Activated CD8-positive, alpha-beta memory T cell treated with anti-CD3 and anti-CD28 coated beads, Interleukin-2, amount 10 ng/mL, durations not matched to agents 7 days and 5 days (primary cell): ENCODE measurements at regions not wholly inside any gene's neighbourhood (a gene's known extent, or its start where the extent isn't known, plus 50 kb on each side); places are given as distances from the start of the nearest gene placed in this dataset.
A peak's percentile ranks its signal among the peaks of the same experiment; 100 is the strongest.

Experiments used
- ATAC-seq: fragments of 150-1000 bp; cut with Tn5 transposase; one replicate; pipeline ENCODE4 v1.10.0; 2021; ENCODE audit warnings: moderate library complexity
- CTCF ChIA-PET: fragments of 350-600 bp; sonication (Branson Sonifier 250); formaldehyde crosslinking; loops from one replicate; lab custom pipeline; 2021; ENCODE audit warnings: antibody characterized with exemption; lab: Charles Lee
- DNase-seq: peaks from one replicate; pipeline ENCODE4 v3.0.0-alpha.2; 2020
- H3K27ac Mint-ChIP-seq: one replicate; pipeline ENCODE4 v1.8.0; 2021; ENCODE audit warnings: mild to moderate bottlenecking, mixed read lengths
- H3K27me3 Mint-ChIP-seq: one replicate; pipeline ENCODE4 v1.8.0; 2021; ENCODE audit warnings: mixed read lengths
- H3K36me3 Mint-ChIP-seq: one replicate; pipeline ENCODE4 v1.8.0; 2021; ENCODE audit warnings: mild to moderate bottlenecking, mixed read lengths
- H3K4me1 Mint-ChIP-seq: one replicate; pipeline ENCODE4 v1.8.0; 2021; ENCODE audit warnings: mixed read lengths
- H3K4me3 Mint-ChIP-seq: one replicate; pipeline ENCODE4 v1.8.0; 2021; ENCODE audit warnings: mild to moderate bottlenecking, moderate library complexity, mixed read lengths
- H3K9me3 Mint-ChIP-seq: one replicate; pipeline ENCODE4 v1.8.0; 2022; ENCODE audit warnings: low read depth, mixed read lengths

DNA sequence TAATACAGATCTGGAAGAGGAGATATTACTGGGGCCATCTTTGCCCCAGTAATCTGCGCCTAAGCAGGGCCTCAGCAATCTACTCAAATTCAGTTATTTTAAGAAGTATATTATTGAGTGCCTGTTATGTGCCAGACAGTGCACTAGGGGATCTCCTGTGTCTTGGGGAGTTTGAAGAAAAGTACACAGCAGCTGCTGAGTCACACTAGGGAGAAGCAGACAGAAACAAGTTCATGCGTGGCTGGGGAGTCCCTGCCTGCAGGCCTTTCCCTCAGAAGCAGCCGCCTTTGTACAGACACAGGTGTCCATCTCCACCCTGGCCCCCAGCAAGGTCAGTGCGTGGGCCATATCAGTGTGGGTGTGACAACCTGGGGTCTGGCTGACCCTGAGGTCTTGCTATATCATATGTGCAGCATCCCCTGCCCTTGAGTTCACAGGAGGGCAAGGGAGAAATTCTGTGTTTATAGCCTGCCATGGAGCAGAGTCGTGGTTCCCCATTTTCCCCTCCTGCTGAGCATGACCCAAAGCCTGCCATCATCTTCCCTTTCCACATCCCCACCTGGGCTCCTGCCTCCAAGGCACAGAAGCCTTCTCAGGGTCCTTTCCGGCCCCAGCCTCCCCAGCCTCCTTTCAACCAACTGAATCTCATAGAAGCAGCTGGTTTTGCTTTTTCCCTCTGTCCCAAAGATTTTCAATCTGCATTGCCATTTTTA lies 229.9 kb upstream of the SDK2 start:
- Mint-ChIP-seq H3K4me1 (no peaks in the 10 kb centered on the region), H3K9me3 (no peaks in the 10 kb centered on the region), H3K4me3 (no peak overlapping the region), H3K36me3 (no peaks in the 10 kb centered on the region), H3K27me3 (no peaks in the 10 kb centered on the region), H3K27ac (no peak overlapping the region)
- CTCF ChIA-PET = no interaction called here
- ATAC-seq = no peak
- DNase-seq = no peak

DNA sequence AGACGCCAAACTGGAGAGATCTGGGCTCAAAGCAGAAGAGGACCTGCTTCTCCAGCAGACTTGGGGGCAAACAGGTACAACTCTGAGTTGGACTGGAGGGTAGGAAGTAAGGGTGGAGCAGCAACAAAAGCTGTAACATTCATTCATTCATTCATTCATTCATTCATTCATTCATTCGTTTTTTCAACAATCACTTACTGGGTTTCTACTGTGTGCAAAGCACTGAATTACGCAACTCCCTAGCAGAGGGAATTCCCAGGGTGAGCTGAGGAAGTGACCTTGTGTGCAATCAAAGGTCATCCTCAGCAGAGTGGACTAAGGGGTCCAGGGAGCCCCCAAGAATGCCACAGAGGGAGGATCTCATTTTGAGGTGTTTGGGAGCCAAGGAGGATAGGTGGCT lies 231.1 kb upstream of the SDK2 start:
- Mint-ChIP-seq H3K4me1 (no peaks in the 10 kb centered on the region), H3K4me3 (no peak overlapping the region), H3K9me3 (no peaks in the 10 kb centered on the region), H3K36me3 (no peaks in the 10 kb centered on the region), H3K27me3 (no peaks in the 10 kb centered on the region), H3K27ac (no peak overlapping the region)
- CTCF ChIA-PET = no interaction called here
- no peak for ATAC-seq
- DNase-seq = no peak

DNA sequence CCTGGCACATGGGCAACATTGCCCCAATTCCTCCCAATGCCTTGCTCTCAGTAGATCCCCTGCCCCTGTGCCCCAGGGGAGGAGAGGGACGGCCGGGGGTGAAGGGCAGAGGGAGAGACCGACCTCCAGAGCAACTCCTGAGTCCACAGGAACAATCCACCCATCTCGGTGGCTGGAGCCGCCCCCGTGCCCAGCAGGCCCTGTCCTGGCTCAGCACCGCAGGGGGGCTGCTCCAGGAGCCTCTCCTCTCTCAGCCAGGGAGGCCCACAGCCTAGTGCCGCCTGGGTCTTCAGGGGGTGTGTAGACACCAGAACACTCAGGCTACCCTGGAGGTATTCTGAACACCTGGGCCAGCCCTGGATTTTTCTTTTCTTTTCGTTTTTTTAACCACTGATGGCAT lies 233.7 kb upstream of the SDK2 start:
- H3K27me3 Mint-ChIP-seq = no peaks in the 10 kb centered on the region
- no peak overlapping the region for H3K27ac Mint-ChIP-seq
- H3K36me3 Mint-ChIP-seq = no peaks in the 10 kb centered on the region
- no peak overlapping the region for H3K4me3 Mint-ChIP-seq
- no peak for ATAC-seq
- H3K4me1 Mint-ChIP-seq = no peaks in the 10 kb centered on the region
- no peak for DNase-seq
- H3K9me3 Mint-ChIP-seq = no peaks in the 10 kb centered on the region
- CTCF ChIA-PET = no interaction called here

DNA sequence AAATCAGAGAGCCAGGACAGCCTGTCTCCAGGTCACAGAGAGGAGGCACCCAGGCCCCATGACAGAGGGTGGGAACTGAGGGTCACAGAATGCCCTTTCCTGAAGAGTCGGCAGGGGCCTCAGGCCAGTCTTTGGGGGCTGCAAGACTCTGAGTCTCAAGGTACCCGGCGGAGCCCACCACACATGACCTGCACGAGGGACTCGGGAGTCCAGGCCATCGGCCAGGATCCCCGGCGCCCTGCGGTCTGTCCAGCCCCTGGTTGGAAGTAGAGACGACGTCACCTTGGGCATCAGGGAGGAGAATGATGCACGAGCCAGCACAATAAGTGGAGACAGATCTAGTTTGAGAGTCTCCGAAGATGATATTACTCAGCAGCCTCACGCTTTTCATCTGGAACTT lies 234.7 kb upstream of the SDK2 start:
- CTCF ChIA-PET = no interaction called here
- no peaks in the 10 kb centered on the region for H3K36me3 Mint-ChIP-seq
- no peak overlapping the region for H3K27ac Mint-ChIP-seq
- H3K4me3 Mint-ChIP-seq = no peak overlapping the region
- H3K4me1 Mint-ChIP-seq = no peaks in the 10 kb centered on the region
- ATAC-seq (no peak), DNase-seq (no peak)
- no peaks in the 10 kb centered on the region for H3K9me3 Mint-ChIP-seq
- no peaks in the 10 kb centered on the region for H3K27me3 Mint-ChIP-seq

DNA sequence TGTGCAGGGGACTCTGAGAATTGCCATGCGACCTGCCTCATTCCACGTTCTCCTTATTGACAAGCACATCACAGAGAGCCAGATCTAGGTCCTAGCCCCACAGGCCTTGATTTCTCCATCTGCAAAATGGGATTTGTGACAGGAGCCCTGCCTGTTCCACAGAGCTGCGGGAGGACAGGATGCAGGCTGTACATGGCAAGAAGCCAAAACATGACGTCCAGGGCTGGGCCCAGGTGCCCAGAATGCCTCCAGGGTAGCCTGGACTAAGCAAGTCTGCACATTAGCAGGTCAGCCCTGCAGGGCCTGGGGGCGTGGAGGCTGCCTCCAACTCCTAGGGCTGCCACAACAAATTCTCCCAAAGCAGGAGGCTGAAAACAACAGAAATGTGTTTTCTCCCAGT lies 235.7 kb upstream of the SDK2 start:
- CTCF ChIA-PET = no interaction called here

DNA sequence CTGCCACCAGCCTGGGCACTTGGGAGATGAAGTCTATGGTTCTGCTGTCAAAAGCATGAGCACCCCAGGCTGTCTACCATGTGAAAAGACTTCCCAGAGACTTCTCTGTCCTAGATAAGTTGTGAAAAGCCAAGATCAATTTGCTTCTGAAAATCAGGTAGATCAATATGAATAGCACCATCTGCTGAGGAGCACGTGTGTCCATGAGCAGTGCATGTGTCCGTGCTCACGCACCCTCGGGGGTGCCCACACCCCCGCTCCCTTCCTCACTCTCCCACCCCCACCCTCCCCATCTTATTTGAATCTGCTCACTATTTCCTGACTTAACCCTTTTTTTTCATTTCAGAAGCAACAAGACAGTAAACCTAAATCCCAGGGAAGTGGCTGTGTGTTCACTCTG lies 238.3 kb upstream of the SDK2 start:
- no peaks in the 10 kb centered on the region for H3K9me3 Mint-ChIP-seq
- no peak for DNase-seq
- no peak overlapping the region for H3K4me3 Mint-ChIP-seq
- no peaks in the 10 kb centered on the region for H3K27me3 Mint-ChIP-seq
- ATAC-seq = no peak
- H3K36me3 Mint-ChIP-seq = no peaks in the 10 kb centered on the region
- CTCF ChIA-PET = no interaction called here
- H3K4me1 Mint-ChIP-seq = no peaks in the 10 kb centered on the region
- H3K27ac Mint-ChIP-seq = no peak overlapping the region

More for the DNA sequence above, 235.7 kb upstream of the SDK2 start:
- H3K27me3 Mint-ChIP-seq = no peaks in the 10 kb centered on the region
- H3K27ac Mint-ChIP-seq = no peak overlapping the region
- no peak overlapping the region for H3K4me3 Mint-ChIP-seq
- no peak for DNase-seq
- ATAC-seq = no peak
- no peaks in the 10 kb centered on the region for H3K4me1 Mint-ChIP-seq
- H3K9me3 Mint-ChIP-seq = no peaks in the 10 kb centered on the region
- no peaks in the 10 kb centered on the region for H3K36me3 Mint-ChIP-seq

DNA sequence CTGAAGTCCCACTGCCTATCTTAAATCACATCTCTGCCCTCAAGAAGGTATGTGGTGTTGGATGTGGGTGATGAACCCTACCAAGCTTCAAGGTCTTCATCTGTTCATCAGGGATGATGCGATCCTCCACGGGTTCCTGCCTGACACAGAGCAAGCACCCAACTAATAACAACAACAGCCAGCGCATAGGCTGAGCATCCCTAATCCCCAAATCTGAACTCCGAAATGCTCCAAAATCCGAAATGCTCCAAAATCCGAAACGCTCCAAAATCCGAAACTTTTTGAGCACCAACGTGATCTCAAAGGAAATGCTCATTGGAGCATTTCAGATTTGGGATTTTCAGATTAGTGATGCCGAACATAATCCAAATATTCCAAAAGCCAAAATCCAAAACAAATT lies 238.9 kb upstream of the SDK2 start:
- CTCF ChIA-PET = no interaction called here
- H3K4me1 Mint-ChIP-seq = no peaks in the 10 kb centered on the region
- no peaks in the 10 kb centered on the region for H3K36me3 Mint-ChIP-seq
- H3K9me3 Mint-ChIP-seq = no peaks in the 10 kb centered on the region
- DNase-seq = no peak
- no peak overlapping the region for H3K4me3 Mint-ChIP-seq
- no peak overlapping the region for H3K27ac Mint-ChIP-seq
- no peak for ATAC-seq
- no peaks in the 10 kb centered on the region for H3K27me3 Mint-ChIP-seq

DNA sequence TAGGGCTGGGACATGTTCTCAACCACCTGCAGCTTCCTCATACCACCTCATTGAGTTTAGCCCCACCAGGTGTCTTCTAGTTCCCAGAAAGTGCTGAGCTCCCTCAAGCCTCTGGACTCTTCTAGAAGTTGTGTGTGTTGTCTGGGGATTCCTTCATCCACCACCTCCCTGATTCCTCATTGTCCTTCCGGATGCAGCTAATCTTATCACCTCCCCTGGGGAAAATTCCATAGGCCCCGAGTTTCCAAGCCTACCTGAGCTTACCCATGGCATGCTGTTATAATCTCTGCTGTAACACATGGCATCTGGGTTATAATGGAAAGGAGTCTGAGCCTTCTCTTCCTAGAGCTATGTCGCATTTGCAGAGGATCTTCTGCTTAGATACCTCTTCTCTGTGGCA lies 243.5 kb upstream of the SDK2 start:
- H3K4me3 Mint-ChIP-seq = no peak overlapping the region
- ATAC-seq (no peak), DNase-seq (no peak)
- H3K27ac Mint-ChIP-seq = no peak overlapping the region
- H3K36me3 Mint-ChIP-seq = no peaks in the 10 kb centered on the region
- no peaks in the 10 kb centered on the region for H3K27me3 Mint-ChIP-seq
- no peaks in the 10 kb centered on the region for H3K9me3 Mint-ChIP-seq
- CTCF ChIA-PET = no interaction called here
- no peaks in the 10 kb centered on the region for H3K4me1 Mint-ChIP-seq

DNA sequence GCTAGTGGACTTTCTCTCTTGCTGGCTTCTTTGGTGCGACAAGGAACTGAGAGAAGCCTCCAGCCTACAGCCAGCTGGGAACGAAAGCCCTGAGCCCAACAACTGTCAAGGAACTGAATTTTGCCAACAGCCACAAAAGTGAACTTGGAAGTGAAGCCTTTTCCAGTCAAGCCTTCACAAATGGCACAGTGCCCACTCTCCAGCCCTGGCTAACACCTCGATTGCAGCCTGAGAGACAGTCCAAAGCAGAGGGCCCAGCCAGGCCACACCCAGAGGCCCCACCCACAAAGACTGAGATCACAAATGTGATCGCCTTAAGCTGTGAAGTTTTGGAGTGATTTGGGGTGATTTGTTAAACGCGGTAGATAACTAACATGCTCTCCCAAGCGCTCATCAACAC lies 244.6 kb upstream of the SDK2 start:
- ATAC-seq (no peak), DNase-seq (no peak)
- H3K27ac Mint-ChIP-seq = no peak overlapping the region
- no peaks in the 10 kb centered on the region for H3K4me1 Mint-ChIP-seq
- CTCF ChIA-PET = no interaction called here
- no peaks in the 10 kb centered on the region for H3K36me3 Mint-ChIP-seq
- H3K27me3 Mint-ChIP-seq = no peaks in the 10 kb centered on the region
- no peaks in the 10 kb centered on the region for H3K9me3 Mint-ChIP-seq
- H3K4me3 Mint-ChIP-seq = no peak overlapping the region

DNA sequence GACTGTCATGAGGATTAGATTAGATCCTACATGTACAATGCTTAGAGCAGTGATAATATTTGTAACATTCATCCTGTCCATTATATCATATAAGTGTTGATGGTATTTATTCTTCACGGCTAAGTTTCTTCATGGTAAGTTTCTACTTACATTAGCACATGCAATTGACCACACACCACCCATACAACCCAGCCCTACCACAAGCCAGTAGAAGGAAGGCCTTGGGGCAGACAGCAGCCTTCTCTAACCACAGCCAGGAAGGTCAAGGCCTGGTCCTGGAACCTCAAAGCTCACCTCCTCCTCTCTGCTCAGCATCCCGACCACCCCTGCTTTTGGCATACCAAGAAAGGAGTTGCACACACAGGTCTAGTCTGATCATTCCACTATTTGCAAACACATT lies 245.2 kb upstream of the SDK2 start:
- Mint-ChIP-seq H3K27me3 (peaks cover 3% of the 10 kb centered on the region), H3K4me1 (no peaks in the 10 kb centered on the region), H3K9me3 (no peaks in the 10 kb centered on the region), H3K4me3 (no peak overlapping the region), H3K36me3 (no peaks in the 10 kb centered on the region), H3K27ac (no peak overlapping the region)
- DNase-seq (no peak), ATAC-seq (no peak)
- CTCF ChIA-PET = no interaction called here

DNA sequence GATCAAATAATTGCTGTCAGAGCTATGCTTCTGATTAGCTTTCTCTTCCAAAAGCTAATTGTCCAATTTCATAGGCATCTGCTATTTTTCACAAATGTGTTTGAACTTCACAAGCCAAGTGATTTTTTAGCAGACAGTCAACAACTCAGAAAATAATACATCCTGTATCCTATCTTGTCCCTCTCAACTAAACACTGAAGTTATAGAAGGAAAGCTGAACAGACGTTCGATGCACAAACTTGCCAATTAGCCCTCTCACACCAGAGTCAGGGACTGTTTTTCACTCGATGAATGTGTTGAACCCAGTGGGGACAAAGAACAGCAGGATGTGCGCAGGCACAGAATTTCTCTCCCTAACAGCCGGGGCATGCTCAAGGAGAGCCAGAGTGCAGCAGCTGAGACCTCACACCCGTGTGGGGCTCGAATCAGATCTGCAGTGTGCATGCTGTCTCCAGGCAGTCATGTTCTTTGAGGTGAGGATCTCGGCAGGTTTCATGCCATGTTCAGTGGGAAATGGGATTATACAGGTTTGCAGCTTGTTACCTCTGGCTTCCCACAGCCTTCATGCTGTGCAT lies 246.7 kb upstream of the SDK2 start:
- Mint-ChIP-seq H3K4me3 (no peak overlapping the region), H3K9me3 (no peaks in the 10 kb centered on the region), H3K27ac (no peak overlapping the region), H3K4me1 (no peaks in the 10 kb centered on the region), H3K27me3 (peaks cover 7% of the 10 kb centered on the region), H3K36me3 (no peaks in the 10 kb centered on the region)
- CTCF ChIA-PET = no interaction called here
- ATAC-seq (no peak), DNase-seq (no peak)

DNA sequence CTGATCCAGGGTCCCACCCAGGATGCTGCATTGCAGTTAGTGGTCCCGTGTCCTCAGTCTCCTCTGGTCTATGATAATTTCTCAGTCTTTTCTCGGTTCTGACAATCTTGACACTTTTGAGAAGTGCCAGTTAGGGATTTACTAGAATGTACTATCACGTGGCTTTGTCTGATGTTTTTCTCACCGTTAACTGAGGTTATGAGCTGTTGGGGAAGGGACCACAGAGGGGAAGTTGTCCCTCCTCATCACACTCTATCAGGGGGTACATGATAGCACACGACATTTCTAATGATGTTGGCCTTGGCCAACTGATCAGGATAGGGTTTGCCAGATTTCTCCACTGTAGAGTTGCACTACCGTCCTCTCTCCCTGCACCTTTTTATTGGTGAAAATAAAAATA lies 250.9 kb upstream of the SDK2 start:
- no peaks in the 10 kb centered on the region for H3K36me3 Mint-ChIP-seq
- H3K4me3 Mint-ChIP-seq = no peak overlapping the region
- DNase-seq (no peak), ATAC-seq (no peak)
- peaks cover 11% of the 10 kb centered on the region for H3K27me3 Mint-ChIP-seq
- H3K9me3 Mint-ChIP-seq = no peaks in the 10 kb centered on the region
- CTCF ChIA-PET = no interaction called here
- H3K4me1 Mint-ChIP-seq = no peaks in the 10 kb centered on the region
- no peak overlapping the region for H3K27ac Mint-ChIP-seq

DNA sequence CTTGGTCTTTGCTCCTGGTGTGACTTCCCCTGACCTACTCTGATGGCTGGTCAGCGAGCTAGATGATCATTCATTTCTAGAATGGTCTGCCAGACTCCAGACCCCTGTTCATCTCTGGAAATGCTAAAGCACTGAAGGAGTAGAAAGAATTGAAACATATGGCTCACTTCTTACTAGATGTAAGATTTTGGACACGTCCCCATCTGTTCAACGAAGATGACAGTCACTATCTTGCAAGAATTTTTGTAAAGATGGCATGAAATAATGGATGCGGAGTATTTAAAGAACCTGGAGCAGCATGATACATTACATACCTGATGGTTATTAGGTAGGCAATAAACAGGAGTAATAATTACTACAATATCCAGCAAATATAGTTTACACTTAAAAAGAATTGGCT lies 252.7 kb upstream of the SDK2 start:
- Mint-ChIP-seq H3K27me3 (peaks cover 23% of the 10 kb centered on the region), H3K36me3 (no peaks in the 10 kb centered on the region), H3K4me1 (no peaks in the 10 kb centered on the region), H3K4me3 (no peak overlapping the region), H3K9me3 (no peaks in the 10 kb centered on the region), H3K27ac (no peak overlapping the region)
- CTCF ChIA-PET = no interaction called here
- no peak for DNase-seq
- ATAC-seq = no peak

DNA sequence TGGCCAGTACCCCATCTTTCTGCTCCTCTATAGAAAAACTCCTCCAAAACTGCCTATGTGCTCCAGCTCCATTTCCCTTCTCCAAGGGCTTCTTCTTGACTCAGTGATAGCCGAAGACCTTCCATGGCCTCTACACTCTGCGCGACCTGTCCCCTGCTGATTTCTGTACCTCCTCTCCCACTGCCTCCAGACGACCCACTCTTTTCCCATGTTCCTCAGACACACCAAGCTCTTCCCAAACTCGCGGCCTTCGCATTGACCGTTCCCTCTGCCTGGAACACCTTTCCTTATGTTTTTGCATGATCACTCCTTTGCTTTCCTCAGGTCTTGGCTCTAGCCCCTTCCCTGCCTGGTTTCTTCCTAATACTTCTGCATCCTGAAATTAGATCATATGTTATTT lies 255.6 kb upstream of the SDK2 start:
- no peaks in the 10 kb centered on the region for H3K9me3 Mint-ChIP-seq

More for the DNA sequence above, 255.6 kb upstream of the SDK2 start:
- Mint-ChIP-seq H3K27ac (no peak overlapping the region), H3K4me1 (no peaks in the 10 kb centered on the region), H3K4me3 (no peak overlapping the region), H3K36me3 (no peaks in the 10 kb centered on the region), H3K27me3 (peaks cover 38% of the 10 kb centered on the region)
- no peak for ATAC-seq
- CTCF ChIA-PET = no interaction called here
- DNase-seq = peak; percentile 2
